Right hindlimb (tissue), 1 donor: ENCODE measurements at regions not wholly inside any gene's neighbourhood (a gene's known extent, or its start where the extent isn't known, plus 50 kb on each side); places are given as distances from the start of the nearest gene placed in this dataset.

ENCODE experiments used
- DNase-seq: peaks from one replicate; pipeline ENCODE4 v3.0.0-alpha.2; 2018

GRCh38 chrX:13266641-13267345, 53.1 kb downstream of the ATXN3L start:
- DNase-seq, result no peak

GRCh38 chrX:13265549-13266132, 54.2 kb downstream of the ATXN3L start:
- no peak for DNase-seq

- DNase-seq, result no peak
These were observed 54.7 kb downstream of the ATXN3L start for GRCh38 chrX:13265111-13265510.

- no peak for DNase-seq
These were observed 56.1 kb downstream of the ATXN3L start for GRCh38 chrX:13263560-13264251.

DNA sequence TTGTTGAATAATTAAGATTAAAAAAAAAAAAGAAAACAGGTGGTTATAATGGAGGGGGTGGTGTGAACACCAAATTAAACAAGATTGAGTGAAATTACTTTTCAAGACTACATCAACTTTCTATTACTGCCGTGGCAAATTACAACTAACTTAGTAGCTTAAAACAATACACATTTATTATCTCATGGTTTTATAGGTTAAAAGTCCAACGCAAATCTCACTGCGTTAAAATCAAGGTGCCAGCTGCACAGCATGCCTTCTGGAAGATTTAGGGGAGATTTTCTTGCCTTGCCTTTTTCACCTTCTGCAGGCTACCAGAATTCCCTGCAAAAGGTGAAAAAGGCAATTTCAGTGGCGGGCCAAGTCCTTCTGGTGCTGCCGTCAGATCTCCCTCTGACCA, 58.5 kb downstream of the ATXN3L start:
- no peak for DNase-seq

GRCh38 chrX:13260598-13260997, 59.3 kb downstream of the ATXN3L start:
- no peak for DNase-seq

GRCh38 chrX:13258725-13259124, 61.1 kb downstream of the ATXN3L start:
- DNase-seq, result no peak

- DNase-seq, result no peak
These were observed 61.8 kb downstream of the ATXN3L start for GRCh38 chrX:13258052-13258444.

GRCh38 chrX:13257223-13258051, 62.4 kb downstream of the ATXN3L start:
- DNase-seq, result no peak

DNA sequence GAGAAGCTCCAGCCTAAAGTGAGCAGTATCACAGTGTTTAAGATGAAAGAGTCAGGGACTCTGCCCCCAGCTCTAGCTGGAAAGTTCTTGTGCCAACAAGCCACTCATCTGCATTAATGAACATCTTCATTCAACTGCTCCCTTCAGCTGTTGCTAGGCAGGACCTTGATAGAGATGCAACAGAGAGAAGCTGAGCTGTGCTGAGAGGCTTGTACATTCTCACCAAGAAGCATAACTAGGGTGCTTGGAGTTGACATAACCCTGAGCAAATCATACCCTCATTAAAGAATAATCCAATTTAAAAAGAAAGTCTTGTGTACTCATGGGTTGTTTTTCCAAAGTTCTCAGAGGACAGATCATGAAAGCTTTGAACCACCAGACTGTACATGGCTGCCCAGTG, 63.2 kb downstream of the ATXN3L start:
- no peak for DNase-seq

DNA sequence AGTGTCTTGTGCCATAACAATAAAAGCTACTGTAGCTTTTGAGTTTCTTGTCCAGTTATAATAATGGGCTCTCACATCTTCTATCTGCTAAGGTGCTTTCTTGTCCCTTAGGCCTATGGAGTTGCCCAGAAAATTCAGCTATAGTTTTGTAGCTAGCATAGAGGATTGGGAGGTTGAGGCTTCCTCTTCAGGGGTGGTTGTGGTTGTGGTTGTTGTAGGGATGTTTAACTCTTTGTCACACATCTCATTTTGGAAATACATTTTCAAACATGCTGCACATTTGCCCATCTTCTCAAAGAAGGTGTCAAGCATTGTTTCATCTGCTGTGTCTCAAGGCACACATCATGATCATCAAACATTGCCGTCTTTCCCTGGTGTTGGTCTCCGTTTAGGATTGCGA, 65.0 kb downstream of the ATXN3L start:
- no peak for DNase-seq

GRCh38 chrX:13254076-13254785, 65.6 kb downstream of the ATXN3L start:
- no peak for DNase-seq

GRCh38 chrX:13253223-13253622, 66.6 kb downstream of the ATXN3L start:
- no peak for DNase-seq

GRCh38 chrX:13252726-13253125, 67.1 kb downstream of the ATXN3L start:
- no peak for DNase-seq

DNA sequence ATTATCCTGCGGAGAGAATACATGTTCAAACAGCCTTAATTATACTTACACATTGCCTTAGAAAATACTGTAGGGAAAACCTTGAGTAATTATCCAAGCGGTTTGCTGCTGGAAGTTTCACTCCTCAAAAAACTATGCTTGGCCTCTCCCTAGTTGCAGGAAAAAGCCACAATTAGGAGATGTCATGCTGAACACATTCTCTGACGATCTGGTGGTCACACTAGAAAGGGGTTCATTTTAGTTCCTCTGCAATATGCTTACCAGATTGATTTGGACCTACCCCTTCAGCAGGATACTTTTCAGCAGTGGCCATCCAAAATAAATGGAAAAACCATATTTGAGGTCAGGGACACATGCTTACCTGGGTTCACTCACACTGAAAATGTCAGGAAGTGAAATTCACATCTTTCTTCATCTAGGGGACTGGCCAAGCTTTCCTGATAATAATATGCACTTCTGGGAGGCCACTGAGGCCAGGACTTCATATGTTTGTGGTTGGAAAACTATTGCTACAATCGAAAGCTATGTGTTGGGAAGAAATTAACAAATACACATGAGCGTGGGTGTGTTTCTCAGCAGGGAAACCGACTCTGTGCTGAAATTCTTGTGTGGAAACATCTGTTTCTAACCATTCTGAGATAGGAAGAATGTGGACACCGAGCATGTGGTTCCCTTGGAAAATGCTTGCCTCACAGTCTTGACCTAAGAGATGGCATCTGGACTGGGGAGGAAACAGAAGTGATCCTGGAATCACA, 68.8 kb downstream of the ATXN3L start:
- DNase-seq, result peak; percentile 27

DNA sequence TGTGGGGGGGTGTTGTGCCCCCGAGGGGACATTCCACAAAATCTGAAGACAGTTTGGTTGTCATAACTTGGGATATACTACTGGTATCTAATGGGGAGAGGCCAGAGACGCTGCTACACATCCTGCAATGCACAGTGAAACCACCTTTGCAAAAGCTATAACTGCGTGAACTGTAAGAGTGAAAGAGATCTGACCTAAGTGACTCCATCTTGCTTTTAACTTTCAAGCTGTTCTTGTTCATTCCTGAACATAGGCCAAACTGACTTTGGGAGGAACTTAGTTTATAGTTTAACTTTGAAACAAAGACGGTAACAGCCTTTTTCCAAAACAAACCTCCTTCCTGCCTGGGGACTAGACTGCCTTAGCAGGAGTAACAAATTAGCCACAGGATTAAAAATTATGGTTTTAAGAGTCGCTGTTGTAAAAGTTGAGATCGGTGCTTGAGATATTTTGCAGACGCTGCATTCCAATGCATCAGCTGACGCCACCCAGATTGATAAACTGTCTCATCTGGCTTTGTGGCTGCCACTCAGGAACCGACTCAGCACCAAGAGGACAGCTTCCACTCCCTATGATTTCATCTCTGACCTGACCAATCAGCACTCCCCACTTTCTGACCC, 70.9 kb downstream of the ATXN3L start:
- no peak for DNase-seq

- DNase-seq, result no peak
These were observed 80.6 kb downstream of the ATXN3L start for GRCh38 chrX:13239272-13239671.

- DNase-seq, result no peak
These were observed 83.9 kb downstream of the ATXN3L start for GRCh38 chrX:13235930-13236329.

DNA sequence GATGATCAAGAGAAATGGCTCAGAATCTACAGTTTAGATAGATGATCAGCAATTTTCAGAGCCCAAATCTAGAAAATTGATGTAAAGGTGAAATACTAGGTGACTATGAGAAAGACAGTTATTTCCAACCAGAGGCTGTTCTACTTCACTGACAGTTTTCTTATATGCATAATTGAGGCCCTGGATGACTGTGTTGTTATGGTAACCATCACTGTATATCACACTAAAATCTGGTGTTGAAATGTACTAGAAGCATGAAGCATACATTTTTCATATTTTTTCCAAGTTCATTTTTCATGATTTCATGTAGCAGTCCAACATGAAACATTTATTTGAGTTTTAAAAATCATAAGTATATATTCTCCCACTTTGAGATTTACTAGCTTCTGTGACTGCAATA, 87.4 kb downstream of the ATXN3L start:
- DNase-seq, result no peak

DNA sequence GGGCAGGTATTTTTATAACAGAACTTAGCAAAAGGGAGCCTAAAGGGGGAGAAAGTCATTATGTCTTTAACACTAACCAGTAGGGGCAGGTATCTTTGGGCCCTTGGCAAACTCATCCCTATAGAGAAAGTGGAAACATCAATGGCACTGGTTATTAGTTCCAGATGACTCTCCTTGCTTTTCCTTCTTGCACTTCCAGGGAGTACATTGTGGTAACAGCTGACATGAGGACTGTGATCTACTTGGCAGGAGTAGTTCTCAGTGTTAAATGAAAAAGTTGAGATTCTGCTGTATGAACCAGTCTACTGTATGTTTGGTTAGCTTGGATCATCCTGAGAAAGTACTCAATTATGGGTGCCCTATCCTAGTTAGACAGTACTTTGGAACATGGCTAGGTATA, 93.6 kb downstream of the ATXN3L start:
- DNase-seq, result no peak

DNA sequence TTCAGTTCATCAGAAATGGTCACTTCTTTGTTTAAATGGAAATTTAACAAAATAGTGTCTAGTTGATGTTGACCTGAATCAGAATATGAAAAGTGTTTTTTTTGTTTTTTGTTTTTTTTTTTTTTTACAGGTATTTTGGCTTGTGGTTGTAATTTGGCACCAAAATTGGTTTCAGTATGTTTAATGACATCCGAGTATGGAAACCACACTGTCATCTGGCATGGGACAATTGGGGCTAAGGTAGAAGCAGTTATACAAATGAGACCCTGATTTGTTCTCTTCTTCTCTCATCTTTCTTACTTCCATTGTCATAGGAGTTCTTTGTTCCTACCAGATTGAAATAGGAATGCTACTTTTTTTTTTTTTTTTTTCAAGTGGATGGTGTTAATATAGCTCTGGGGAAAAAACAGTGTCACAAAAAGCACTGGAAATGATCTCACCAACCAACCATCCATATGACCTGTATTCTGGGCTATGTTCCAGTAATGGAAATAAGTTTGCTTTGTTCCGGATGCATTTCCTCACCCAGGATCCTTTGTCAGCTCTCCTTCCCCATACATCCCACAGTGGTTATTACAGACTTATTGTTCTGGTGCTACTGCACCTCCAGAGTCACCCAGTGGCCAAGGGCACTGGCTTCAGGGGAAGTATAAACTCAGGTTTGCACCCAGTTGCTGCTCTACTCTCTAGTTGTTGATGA, 95.8 kb downstream of the ATXN3L start:
- DNase-seq, result no peak
